IMR-90 (cell line): ENCODE measurements at regions not wholly inside any gene's neighbourhood (a gene's known extent, or its start where the extent isn't known, plus 50 kb on each side); places are given as distances from the start of the nearest gene placed in this dataset.

ENCODE experiments used
- ATAC-seq: fragments of 200-7000 bp; cut with Tn5 transposase; 2 replicates; pipeline ENCODE4 v1.9.1; 2020; ENCODE audit warnings: low read depth, mild to moderate bottlenecking, moderate library complexity
- BruUV-seq: library from RNA; stranded (reverse); fragments of 400-500 nt; replicated peaks from 2 replicates; lab custom pipeline; 2021; lab: Mats Ljungman, UMichigan
- CTCF ChIA-PET: fragments of 300-600 bp; formaldehyde crosslinking; extraction: SDS; loops from one replicate; lab custom pipeline; 2021; ENCODE audit warnings: antibody characterized with exemption; lab: Yijun Ruan, JAX
- POLR2A ChIA-PET: fragments of 300-600 bp; sonication (Branson Sonifier 250); formaldehyde crosslinking; loops from one replicate; lab custom pipeline; 2022; ENCODE audit warnings: antibody characterized with exemption; ENCODE audit not compliant: unreplicated experiment; lab: Charles Lee
- DNase-seq: peaks from one replicate; pipeline ENCODE4 v3.0.0; 2013
- H2AFZ ChIP-seq: replicated peaks from 2 replicates; pipeline ENCODE3; 2013; ENCODE audit warnings: low read length, mild to moderate bottlenecking; ENCODE audit not compliant: poor library complexity
- H2AK5ac ChIP-seq: 2 replicates; pipeline ENCODE4 v1.6.1; 2013; ENCODE audit warnings: low read depth, low read length, inconsistent platforms
- H2AK9ac ChIP-seq: replicated peaks from 2 replicates; pipeline ENCODE3; 2013; ENCODE audit warnings: mild to moderate bottlenecking, low read depth, low read length, moderate library complexity; ENCODE audit not compliant: poor library complexity
- H2BK120ac ChIP-seq: 2 replicates; pipeline ENCODE4 v1.6.1; 2013; ENCODE audit warnings: low read depth, low read length, inconsistent platforms
- H2BK15ac ChIP-seq: 3 replicates; pipeline ENCODE4 v1.6.1; 2013; ENCODE audit warnings: low read depth, low read length, inconsistent platforms
- H2BK20ac ChIP-seq: 2 replicates; pipeline ENCODE4 v1.6.1; 2013; ENCODE audit warnings: low read depth, mild to moderate bottlenecking, inconsistent platforms, low read length, moderate library complexity
- H2BK5ac ChIP-seq: 2 replicates; pipeline ENCODE4 v1.6.1; 2013; ENCODE audit warnings: mild to moderate bottlenecking, low read depth, low read length, inconsistent platforms; ENCODE audit not compliant: poor library complexity, severe bottlenecking
- H3K14ac ChIP-seq: replicated peaks from 2 replicates; pipeline ENCODE4 v1.6.1; 2013; ENCODE audit warnings: low read depth, low read length, inconsistent platforms
- H3K18ac ChIP-seq: 2 replicates; pipeline ENCODE4 v1.6.1; 2013; ENCODE audit warnings: low read depth, low read length, control low read depth
- H3K23ac ChIP-seq: 2 replicates; pipeline ENCODE4 v1.6.1; 2013; ENCODE audit warnings: low read depth, low read length, inconsistent platforms
- H3K27ac ChIP-seq: 2 replicates; pipeline ENCODE4 v1.5.1; 2013; ENCODE audit warnings: mild to moderate bottlenecking, control low read depth, low read length; ENCODE audit not compliant: insufficient read depth
- H3K27me3 ChIP-seq: 2 replicates; pipeline ENCODE4 v1.6.1; 2013; ENCODE audit warnings: low read length; ENCODE audit not compliant: control insufficient read depth, insufficient read depth
- H3K36me3 ChIP-seq: 2 replicates; pipeline ENCODE4 v1.6.1; 2013; ENCODE audit warnings: low read length, mixed read lengths; ENCODE audit not compliant: control insufficient read depth, insufficient read depth
- H3K4ac ChIP-seq: 2 replicates; pipeline ENCODE4 v1.6.1; 2013; ENCODE audit warnings: low read depth, low read length, inconsistent platforms
- H3K4me1 ChIP-seq: 2 replicates; pipeline ENCODE4 v1.6.1; 2013; ENCODE audit warnings: low read length, mixed read lengths; ENCODE audit not compliant: control insufficient read depth, insufficient read depth
- H3K4me2 ChIP-seq: 2 replicates; pipeline ENCODE4 v1.6.1; 2013; ENCODE audit warnings: low read depth, mild to moderate bottlenecking, control low read depth, low read length, moderate library complexity
- H3K4me3 ChIP-seq: 2 replicates; pipeline ENCODE4 v1.5.1; 2013; ENCODE audit warnings: low read depth, mild to moderate bottlenecking, control low read depth, low read length, moderate library complexity; ENCODE audit not compliant: insufficient read depth
- H3K56ac ChIP-seq: 2 replicates; pipeline ENCODE4 v1.6.1; 2013; ENCODE audit warnings: low read length, inconsistent platforms; ENCODE audit not compliant: insufficient read depth; ENCODE audit errors: extremely low read depth
- H3K79me1 ChIP-seq, 2 experiments: 2 replicates each; pipeline ENCODE4 v1.6.1; 2013; ENCODE audit warnings: low read length in 2 of 2, inconsistent platforms in 1 of 2, low read depth in 1 of 2
- H3K9ac ChIP-seq: 2 replicates; pipeline ENCODE4 v1.6.1; 2013; ENCODE audit warnings: low read depth, low read length, control low read depth
- H3K9me1 ChIP-seq: 2 replicates; pipeline ENCODE4 v1.6.1; 2013; ENCODE audit warnings: low read length, inconsistent platforms; ENCODE audit not compliant: insufficient read depth
- H3K9me3 ChIP-seq: 2 replicates; pipeline ENCODE4 v1.6.1; 2013; ENCODE audit warnings: low read length; ENCODE audit not compliant: control insufficient read depth, insufficient read depth
- H4K20me1 ChIP-seq: 2 replicates; pipeline ENCODE4 v1.6.1; 2013; ENCODE audit warnings: low read length, inconsistent platforms; ENCODE audit not compliant: insufficient read depth
- H4K5ac ChIP-seq: 2 replicates; pipeline ENCODE4 v1.6.1; 2013; ENCODE audit warnings: mild to moderate bottlenecking, low read depth, low read length, control low read depth
- H4K8ac ChIP-seq, 2 experiments: 2 replicates each; pipeline ENCODE4 v1.6.1; 2013; ENCODE audit warnings: low read depth in 2 of 2, low read length in 2 of 2, control low read depth in 1 of 2, inconsistent platforms in 1 of 2
- H4K91ac ChIP-seq: 2 replicates; pipeline ENCODE4 v1.6.1; 2013; ENCODE audit warnings: low read depth, low read length, inconsistent platforms; ENCODE audit not compliant: insufficient read depth
- BHLHE40 ChIP-seq: fragments of 150-350 bp; IDR thresholded peaks from 2 replicates; pipeline ENCODE4 v1.6.1; 2016; ENCODE audit warnings: mild to moderate bottlenecking, low read depth, low read length
- CEBPB ChIP-seq: IDR thresholded peaks from 2 replicates; pipeline ENCODE4 v1.6.1; 2012; ENCODE audit warnings: low read depth, low read length, improper control_type of control experiment
- CHD1 ChIP-seq: IDR thresholded peaks from 2 replicates; pipeline ENCODE4 v1.6.1; 2012; ENCODE audit warnings: low read depth, low read length, improper control_type of control experiment
- CTCF ChIP-seq: conservative IDR thresholded peaks from 2 replicates; pipeline ENCODE4 v1.5.1; 2012; ENCODE audit warnings: mild to moderate bottlenecking, low read depth, low read length, improper control_type of control experiment
- ELK1 ChIP-seq: fragments of 150-350 bp; IDR thresholded peaks from 2 replicates; pipeline ENCODE4 v1.6.1; 2016; ENCODE audit warnings: low read depth, mild to moderate bottlenecking, low read length, moderate library complexity, borderline replicate concordance
- FOS ChIP-seq: fragments of 150-350 bp; IDR thresholded peaks from 2 replicates; pipeline ENCODE4 v1.6.1; 2016; ENCODE audit warnings: low read depth, low read length
- MAFK ChIP-seq: IDR thresholded peaks from 2 replicates; pipeline ENCODE4 v1.6.1; 2012; ENCODE audit warnings: low read depth, low read length, improper control_type of control experiment
- MAZ ChIP-seq: IDR thresholded peaks from 2 replicates; pipeline ENCODE4 v1.6.1; 2012; ENCODE audit warnings: low read depth, mild to moderate bottlenecking, low read length, improper control_type of control experiment, moderate library complexity, borderline replicate concordance
- MXI1 ChIP-seq: IDR thresholded peaks from 2 replicates; pipeline ENCODE4 v1.6.1; 2012; ENCODE audit warnings: low read depth, mild to moderate bottlenecking, low read length, moderate library complexity, borderline replicate concordance
- NFE2L2 ChIP-seq: fragments of 150-350 bp; IDR thresholded peaks from 2 replicates; pipeline ENCODE4 v1.6.1; 2016; ENCODE audit warnings: low read depth, mild to moderate bottlenecking, low read length
- POLR2A ChIP-seq: IDR thresholded peaks from 2 replicates; pipeline ENCODE4 v1.6.1; 2012; ENCODE audit warnings: mild to moderate bottlenecking, low read depth, low read length
- RAD21 ChIP-seq: IDR thresholded peaks from 2 replicates; pipeline ENCODE4 v1.6.1; 2012; ENCODE audit warnings: low read length, improper control_type of control experiment
- RCOR1 ChIP-seq: IDR thresholded peaks from 2 replicates; pipeline ENCODE4 v1.6.1; 2012; ENCODE audit warnings: mild to moderate bottlenecking, low read length, improper control_type of control experiment; ENCODE audit not compliant: insufficient replicate concordance
- RFX5 ChIP-seq: IDR thresholded peaks from 2 replicates; pipeline ENCODE4 v1.8.0; 2012; ENCODE audit warnings: low read depth, mild to moderate bottlenecking, low read length, moderate library complexity
- SMC3 ChIP-seq: fragments of 150-350 bp; IDR thresholded peaks from 2 replicates; pipeline ENCODE4 v1.6.1; 2016; ENCODE audit warnings: low read depth, mild to moderate bottlenecking, antibody characterized with exemption, low read length, moderate library complexity
- USF2 ChIP-seq: fragments of 150-350 bp; IDR thresholded peaks from 2 replicates; pipeline ENCODE4 v1.6.1; 2017; ENCODE audit warnings: mild to moderate bottlenecking, antibody characterized with exemption, low read length, low read depth
- WGBS, 2 experiments: methylation state at CpG; one replicate each; pipeline versions ENCODE4 v1.1.5 to v1.1.7; 2013; ENCODE audit warnings: missing lambda C conversion rate in 2 of 2; ENCODE audit not compliant: insufficient read length in 1 of 2; ENCODE audit errors: extremely low coverage in 2 of 2; 5-methylcytosine and 5-hydroxymethylcytosine counted together
- dilution Hi-C: fragments of 300-500 bp; cut with HindIII; formaldehyde crosslinking; loops from one replicate; pipeline ENCODE4 v1.14.3; 2018; ENCODE audit warnings: low sequenced_read_pairs; ENCODE audit not compliant: unreplicated experiment
- in situ Hi-C: fragments of 300-500 bp; cut with MboI; formaldehyde crosslinking; loops from 3 replicates; pipeline ENCODE4 v1.14.3; 2019; ENCODE audit warnings: low sequenced_read_pairs, inconsistent platforms, mixed read lengths
- intact Hi-C: fragments of 100-400 bp; cut with micrococcal nuclease; formaldehyde crosslinking; loops from 2 replicates; pipeline ENCODE4 v1.10.0; 2022

GRCh38 chr21:20249401-20249800, 748.8 kb upstream of the NCAM2 start:
- no peaks in the 10 kb centered on the region for H3K36me3 ChIP-seq
- H3K4me2 ChIP-seq: no peak overlapping the region
- in situ Hi-C loops: no loop called here
- H3K23ac ChIP-seq: no peak overlapping the region
- no peak overlapping the region for H2BK20ac ChIP-seq
- H3K9me3 ChIP-seq: peaks cover 5% of the 10 kb centered on the region
- no peaks in the 10 kb centered on the region for H3K27me3 ChIP-seq
- ATAC-seq (no peak), DNase-seq (no peak)
- no CpG with 5 or more reads among the region's 1 CpG for WGBS, 2 experiments
- H4K20me1 ChIP-seq: no peaks in the 10 kb centered on the region
- H2BK5ac ChIP-seq: no peak overlapping the region
- ChIA-PET CTCF (interaction anchor here (0.7 kb wide), 1 partner anchor 67 kb away, joined by 3 read pairs; no protein-coding TSS in a partner anchor), POLR2A (no interaction called here)
- intact Hi-C loops: no loop called here
- no peak overlapping the region for H2AFZ ChIP-seq
- dilution Hi-C loops: no loop called here
- H3K9me1 ChIP-seq: no peaks in the 10 kb centered on the region
- no peak overlapping the region for H3K14ac ChIP-seq
- no peaks in the 10 kb centered on the region for H3K79me1 ChIP-seq
- no peak overlapping the region for H3K4ac ChIP-seq
- H2AK5ac ChIP-seq: no peak overlapping the region
- TF ChIP-seq MAZ (no peak), RCOR1 (no peak), USF2 (no peak), BHLHE40 (no peak), FOS (no peak), RAD21 (no peak), MXI1 (no peak), CTCF (no peak), CEBPB (no peak), POLR2A (no peak), CHD1 (no peak), RFX5 (no peak), MAFK (no peak), NFE2L2 (no peak), SMC3 (no peak), ELK1 (no peak)
- H2BK120ac ChIP-seq: no peak overlapping the region
- no TSS peak for BruUV-seq
- H4K91ac ChIP-seq: no peak overlapping the region
- H3K4me3 ChIP-seq: no peak overlapping the region
- H4K8ac ChIP-seq: no peak overlapping the region
- no peak overlapping the region for H3K27ac ChIP-seq
- H3K56ac ChIP-seq: no peak overlapping the region
- no peaks in the 10 kb centered on the region for H3K4me1 ChIP-seq
- no peak overlapping the region for H3K9ac ChIP-seq
- H3K18ac ChIP-seq: no peak overlapping the region
- no peak overlapping the region for H4K5ac ChIP-seq
- H2AK9ac ChIP-seq: no peak overlapping the region
- H2BK15ac ChIP-seq: no peak overlapping the region
